ENCODE measurements at regions not wholly inside any gene's neighbourhood (a gene's known extent, or its start where the extent isn't known, plus 50 kb on each side); places are given as distances from the start of the nearest gene placed in this dataset.
A peak's percentile ranks its signal among the peaks of the same experiment; 100 is the strongest.

DNA sequence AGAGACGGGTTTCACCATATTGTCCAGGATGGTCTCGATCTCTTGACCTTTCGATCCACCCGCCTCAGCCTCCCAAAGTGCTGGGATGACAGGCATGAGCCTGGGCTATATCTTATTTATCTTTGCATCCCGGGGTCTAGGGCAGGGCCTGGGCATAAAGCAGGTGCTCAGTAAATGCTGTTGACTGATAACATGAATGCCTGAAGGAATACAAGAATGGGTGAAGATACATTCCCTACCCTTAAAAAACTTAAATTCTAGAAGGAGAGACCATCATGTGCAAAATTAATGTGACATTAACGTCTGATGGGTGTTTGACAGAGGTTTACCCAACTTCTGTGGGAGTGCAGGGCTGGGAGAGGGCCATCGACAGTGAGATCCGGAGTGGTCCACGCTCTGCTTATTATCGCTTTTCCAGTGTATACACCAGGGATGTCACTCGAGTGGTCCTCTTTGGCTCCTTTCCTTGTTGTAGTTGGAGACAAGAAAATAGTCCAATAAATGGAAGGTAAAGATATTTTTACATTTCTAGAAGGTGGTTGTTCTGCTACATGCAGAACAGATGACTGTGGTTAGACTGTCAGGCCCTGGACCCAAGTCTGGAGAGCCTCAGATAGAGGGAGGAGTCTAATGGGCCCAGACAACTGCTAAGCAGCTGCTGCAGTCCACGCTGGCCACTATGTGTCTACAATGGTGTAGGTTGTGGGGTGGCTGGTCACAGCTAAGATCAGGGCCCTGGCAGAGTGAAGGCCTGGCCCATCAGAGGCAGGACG, 131.7 kb downstream of the MYCN start:
- 97% methylated on average over 12 of the region's 13 CpGs for WGBS (ENCODE audit: insufficient coverage)
- H3K9me3 ChIP-seq (ENCODE audit: control insufficient read depth, insufficient read depth, low read length): no peaks in the 10 kb centered on the region
- no peak for DNase-seq (ENCODE audit: low read depth in 4 of 6, low spot score in 6 of 6)
- no peaks in the 10 kb centered on the region for H3K36me3 ChIP-seq (ENCODE audit: control insufficient read depth, insufficient read depth, low read length)
- no peaks in the 10 kb centered on the region for H3K27me3 ChIP-seq (ENCODE audit: control insufficient read depth, insufficient read depth, low read length)
- H3K4me3 ChIP-seq (ENCODE audit: low read depth, low read length): no peak overlapping the region
- H3K27ac ChIP-seq (ENCODE audit: low read depth, low read length): no peak overlapping the region
- peaks cover 19% of the 10 kb centered on the region for H3K4me1 ChIP-seq (ENCODE audit: control insufficient read depth, insufficient read depth, low read length)

DNA sequence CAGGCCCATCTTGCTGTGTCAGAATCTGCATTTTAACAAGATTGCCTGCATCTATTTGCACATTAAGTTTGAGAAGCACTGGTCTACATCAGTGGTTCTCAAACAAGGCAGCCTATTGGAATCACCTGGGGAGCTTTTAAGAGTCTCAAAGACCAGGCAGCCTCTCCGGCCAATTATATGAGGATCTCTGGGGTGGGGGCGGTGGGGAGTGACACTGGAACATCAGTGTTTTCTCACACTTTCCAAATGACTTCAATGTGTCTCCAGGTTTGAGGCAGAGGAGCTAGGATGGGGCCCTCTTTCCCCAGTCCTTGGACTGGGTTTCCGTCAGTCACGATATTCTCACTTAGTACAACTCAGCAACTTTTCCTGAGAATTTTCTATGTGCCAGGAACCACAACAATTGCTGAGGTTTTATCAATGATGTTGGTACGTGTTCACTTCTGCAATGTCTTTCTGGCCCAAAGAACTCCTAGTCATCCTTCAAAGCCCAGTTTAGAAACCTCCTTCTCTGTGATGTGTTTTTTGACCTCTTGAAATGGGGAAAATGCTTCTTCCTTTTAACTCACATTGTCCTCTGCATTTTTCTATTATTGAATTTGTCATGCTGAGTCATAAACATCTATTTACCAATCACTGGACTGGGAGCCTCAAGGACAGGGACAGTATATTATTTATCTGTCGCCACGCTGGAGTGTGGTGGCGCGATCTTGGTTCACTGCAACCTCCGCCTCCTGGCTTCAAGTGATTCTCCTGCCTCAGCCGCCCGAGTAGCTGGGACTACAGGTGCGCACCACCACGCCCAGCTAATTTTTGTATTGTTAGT, 130.9 kb downstream of the MYCN start:
- Histone ChIP-seq H3K9me3 (ENCODE audit: control insufficient read depth, insufficient read depth, low read length) (no peaks in the 10 kb centered on the region), H3K36me3 (ENCODE audit: control insufficient read depth, insufficient read depth, low read length) (no peaks in the 10 kb centered on the region), H3K4me1 (ENCODE audit: control insufficient read depth, insufficient read depth, low read length) (peaks cover 19% of the 10 kb centered on the region), H3K4me3 (ENCODE audit: low read depth, low read length) (no peak overlapping the region), H3K27ac (ENCODE audit: low read depth, low read length) (peak overlapping the region; percentile 90), H3K27me3 (ENCODE audit: control insufficient read depth, insufficient read depth, low read length) (no peaks in the 10 kb centered on the region)
- WGBS (ENCODE audit: insufficient coverage): 90% methylated on average over 7 of the region's 14 CpGs
- DNase-seq (ENCODE audit: low read depth in 4 of 6, low spot score in 6 of 6): no peak

DNA sequence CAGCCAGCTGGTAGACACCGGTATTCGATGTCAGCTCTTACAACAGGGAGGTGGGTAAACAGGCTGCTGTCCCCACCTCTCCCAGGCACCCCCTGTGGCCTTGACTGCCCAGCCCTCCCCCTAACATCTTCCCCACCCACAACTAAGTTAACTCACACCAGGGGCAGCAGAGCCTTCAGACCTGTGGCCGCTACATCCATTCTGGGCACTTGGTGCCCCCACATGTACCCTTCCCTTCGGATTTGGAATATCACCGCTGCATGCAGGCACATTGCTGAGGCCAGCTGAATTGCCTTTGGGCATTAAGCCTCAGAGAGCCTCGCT, 130.3 kb downstream of the MYCN start:
- Histone ChIP-seq H3K27me3 (ENCODE audit: control insufficient read depth, insufficient read depth, low read length) (no peaks in the 10 kb centered on the region), H3K9me3 (ENCODE audit: control insufficient read depth, insufficient read depth, low read length) (no peaks in the 10 kb centered on the region), H3K4me3 (ENCODE audit: low read depth, low read length) (no peak overlapping the region), H3K4me1 (ENCODE audit: control insufficient read depth, insufficient read depth, low read length) (peaks cover 19% of the 10 kb centered on the region), H3K36me3 (ENCODE audit: control insufficient read depth, insufficient read depth, low read length) (no peaks in the 10 kb centered on the region), H3K27ac (ENCODE audit: low read depth, low read length) (peak overlapping the region; percentile 90)
- no peak for DNase-seq (ENCODE audit: low read depth in 4 of 6, low spot score in 6 of 6)
- WGBS (ENCODE audit: insufficient coverage): 65% methylated on average over 6 of the region's 6 CpGs

DNA sequence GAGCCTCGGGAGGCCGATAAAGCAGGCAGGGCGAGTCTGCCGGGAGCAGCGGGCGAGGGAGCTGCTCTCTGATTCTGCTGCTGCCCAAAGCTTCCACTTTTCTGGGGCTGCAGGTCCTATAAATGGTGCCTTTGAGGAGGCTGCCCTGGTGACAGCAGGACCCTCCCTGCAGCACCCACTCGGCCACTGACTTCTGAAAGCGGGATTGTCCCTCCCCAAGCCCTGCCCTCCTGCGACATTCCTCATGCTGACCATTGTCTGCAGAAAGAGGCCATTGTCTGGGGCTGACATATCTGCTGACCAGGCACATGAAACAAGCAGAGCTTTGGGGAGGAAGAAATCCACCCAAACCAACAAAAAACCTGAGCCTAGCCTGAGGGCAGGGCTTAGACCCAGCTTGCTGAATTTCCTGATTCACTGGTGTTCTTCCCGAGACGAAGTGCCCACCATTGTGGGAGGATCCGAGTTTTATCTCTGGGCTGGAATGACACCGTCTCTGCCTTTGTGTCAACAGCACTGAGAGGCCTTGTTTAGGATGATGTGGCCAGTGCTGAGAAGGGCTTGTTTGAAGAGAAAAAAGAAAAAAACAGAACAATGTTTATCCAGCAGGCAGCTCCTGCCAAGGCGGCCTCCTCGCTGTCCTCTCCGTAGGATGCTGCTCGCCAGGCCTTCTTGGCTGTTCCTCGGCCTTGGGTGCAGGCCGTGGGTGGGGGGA, 129.7 kb downstream of the MYCN start:
- DNase-seq (ENCODE audit: low read depth in 4 of 6, low spot score in 6 of 6): peak in 4 of 6 donors; percentile 12 to 72 (median 39)
- H3K9me3 ChIP-seq (ENCODE audit: control insufficient read depth, insufficient read depth, low read length): no peaks in the 10 kb centered on the region
- H3K27me3 ChIP-seq (ENCODE audit: control insufficient read depth, insufficient read depth, low read length): no peaks in the 10 kb centered on the region
- no peaks in the 10 kb centered on the region for H3K36me3 ChIP-seq (ENCODE audit: control insufficient read depth, insufficient read depth, low read length)
- peak overlapping the region; percentile 90 for H3K27ac ChIP-seq (ENCODE audit: low read depth, low read length)
- peaks cover 19% of the 10 kb centered on the region for H3K4me1 ChIP-seq (ENCODE audit: control insufficient read depth, insufficient read depth, low read length)
- no peak overlapping the region for H3K4me3 ChIP-seq (ENCODE audit: low read depth, low read length)
- WGBS (ENCODE audit: insufficient coverage): 26% methylated on average over 18 of the region's 19 CpGs

DNA sequence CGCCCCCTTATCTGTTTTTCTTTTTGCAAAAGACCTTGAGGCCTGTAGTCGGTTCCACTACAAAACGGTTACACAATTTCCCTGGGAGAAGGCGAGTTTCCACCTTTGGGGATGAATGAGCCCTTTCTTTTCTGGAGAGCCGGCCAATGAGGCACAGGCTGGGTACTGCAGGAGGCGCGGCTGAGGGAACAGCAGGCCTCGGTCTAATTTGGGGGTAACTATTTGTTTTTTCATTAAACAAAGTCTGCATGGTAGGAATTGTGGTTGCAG, 129.2 kb downstream of the MYCN start:
- 23% methylated on average over 8 of the region's 8 CpGs for WGBS (ENCODE audit: insufficient coverage)
- no peaks in the 10 kb centered on the region for H3K36me3 ChIP-seq (ENCODE audit: control insufficient read depth, insufficient read depth, low read length)
- DNase-seq (ENCODE audit: low read depth in 4 of 6, low spot score in 6 of 6): peak in 3 of 6 donors; percentile 4 to 67 (median 7)
- H3K27me3 ChIP-seq (ENCODE audit: control insufficient read depth, insufficient read depth, low read length): no peaks in the 10 kb centered on the region
- H3K4me1 ChIP-seq (ENCODE audit: control insufficient read depth, insufficient read depth, low read length): peaks cover 19% of the 10 kb centered on the region
- no peak overlapping the region for H3K4me3 ChIP-seq (ENCODE audit: low read depth, low read length)
- peak overlapping the region; percentile 90 for H3K27ac ChIP-seq (ENCODE audit: low read depth, low read length)
- H3K9me3 ChIP-seq (ENCODE audit: control insufficient read depth, insufficient read depth, low read length): no peaks in the 10 kb centered on the region

DNA sequence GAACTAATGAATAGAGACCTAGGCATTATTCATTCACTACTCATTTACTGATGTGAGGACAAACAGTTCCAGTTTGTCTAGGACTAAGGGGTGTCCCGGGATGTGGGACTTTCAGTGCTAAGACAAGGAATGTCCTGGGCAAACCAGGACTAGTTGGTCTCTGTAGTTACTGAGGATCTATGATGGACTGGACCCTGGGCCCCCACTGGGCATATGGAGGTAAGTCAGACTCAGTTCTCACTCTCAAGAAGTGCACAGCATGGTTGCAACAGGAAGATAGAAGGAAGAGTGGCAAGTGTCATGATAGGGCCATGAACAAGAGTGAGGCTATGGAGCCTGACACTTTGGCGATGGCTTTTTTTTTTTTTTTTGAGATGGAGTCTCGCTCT, 128.2 kb downstream of the MYCN start:
- Histone ChIP-seq H3K36me3 (ENCODE audit: control insufficient read depth, insufficient read depth, low read length) (no peaks in the 10 kb centered on the region), H3K4me3 (ENCODE audit: low read depth, low read length) (no peak overlapping the region), H3K27ac (ENCODE audit: low read depth, low read length) (no peak overlapping the region), H3K9me3 (ENCODE audit: control insufficient read depth, insufficient read depth, low read length) (peaks cover under 1% of the 10 kb centered on the region), H3K4me1 (ENCODE audit: control insufficient read depth, insufficient read depth, low read length) (peaks cover 19% of the 10 kb centered on the region), H3K27me3 (ENCODE audit: control insufficient read depth, insufficient read depth, low read length) (no peaks in the 10 kb centered on the region)
- 100% methylated on average over 1 of the region's 3 CpGs for WGBS (ENCODE audit: insufficient coverage)
- no peak for DNase-seq (ENCODE audit: low read depth in 4 of 6, low spot score in 6 of 6)

DNA sequence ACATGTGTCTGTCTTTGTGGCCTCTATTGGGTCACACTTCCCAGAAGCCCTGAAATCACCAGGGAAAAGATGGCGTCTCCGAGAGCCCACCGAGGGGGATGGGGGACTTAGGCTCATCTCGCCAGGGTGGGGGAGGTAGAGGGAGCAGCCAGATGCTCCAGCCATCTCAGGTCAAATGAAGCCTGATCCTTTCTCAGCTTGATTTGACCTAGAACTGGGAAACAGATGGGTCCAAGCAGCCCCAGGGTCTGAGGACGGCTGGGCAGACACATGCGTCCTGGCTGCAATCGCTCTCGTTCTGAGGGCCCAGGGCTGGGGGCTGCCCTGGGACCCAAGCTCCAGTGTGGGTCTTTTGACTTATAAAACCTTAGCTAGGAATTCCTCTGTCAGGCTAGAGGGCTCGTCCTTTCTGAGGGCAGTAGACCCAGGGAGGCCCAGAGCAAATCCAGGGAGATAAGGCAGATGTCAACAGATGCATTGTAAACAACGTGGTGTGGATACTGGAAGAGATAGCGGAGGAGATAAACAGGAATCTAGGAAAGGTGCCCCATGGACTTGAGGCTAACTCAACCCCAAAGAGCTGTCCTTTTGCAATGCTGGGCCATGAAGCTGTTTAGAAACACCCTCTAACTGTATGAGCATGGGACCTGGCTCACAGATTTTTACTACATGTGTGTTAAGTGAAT, 127.7 kb downstream of the MYCN start:
- DNase-seq (ENCODE audit: low read depth in 4 of 6, low spot score in 6 of 6): no peak
- no peaks in the 10 kb centered on the region for H3K27me3 ChIP-seq (ENCODE audit: control insufficient read depth, insufficient read depth, low read length)
- peaks cover 5% of the 10 kb centered on the region for H3K9me3 ChIP-seq (ENCODE audit: control insufficient read depth, insufficient read depth, low read length)
- 83% methylated on average over 11 of the region's 11 CpGs for WGBS (ENCODE audit: insufficient coverage)
- no peak overlapping the region for H3K27ac ChIP-seq (ENCODE audit: low read depth, low read length)
- no peaks in the 10 kb centered on the region for H3K36me3 ChIP-seq (ENCODE audit: control insufficient read depth, insufficient read depth, low read length)
- H3K4me3 ChIP-seq (ENCODE audit: low read depth, low read length): no peak overlapping the region
- peaks cover 19% of the 10 kb centered on the region for H3K4me1 ChIP-seq (ENCODE audit: control insufficient read depth, insufficient read depth, low read length)

DNA sequence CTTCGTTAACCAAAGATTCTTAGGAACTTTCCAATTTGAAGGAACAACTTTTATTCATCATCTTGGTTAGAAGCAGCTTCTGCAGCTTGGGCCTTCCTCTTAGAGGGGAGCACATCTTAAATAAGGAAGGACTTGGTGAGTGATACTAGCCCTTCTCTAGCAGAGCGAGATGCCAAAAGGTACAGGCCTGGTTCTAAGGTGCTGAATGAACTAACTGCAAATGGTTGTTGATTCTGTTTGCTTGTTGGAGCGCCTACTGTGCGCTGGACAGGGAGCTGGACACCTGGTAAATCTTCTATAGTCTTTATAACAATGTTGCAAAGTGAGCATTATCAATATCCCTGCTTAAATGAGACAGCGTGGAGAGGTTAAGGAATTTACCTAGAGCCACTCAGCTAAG, 127.1 kb downstream of the MYCN start:
- H3K27ac ChIP-seq (ENCODE audit: low read depth, low read length): no peak overlapping the region
- DNase-seq (ENCODE audit: low read depth in 4 of 6, low spot score in 6 of 6): no peak
- H3K36me3 ChIP-seq (ENCODE audit: control insufficient read depth, insufficient read depth, low read length): no peaks in the 10 kb centered on the region
- H3K9me3 ChIP-seq (ENCODE audit: control insufficient read depth, insufficient read depth, low read length): peaks cover 9% of the 10 kb centered on the region
- WGBS (ENCODE audit: insufficient coverage): 100% methylated on average over 1 of the region's 5 CpGs
- no peaks in the 10 kb centered on the region for H3K27me3 ChIP-seq (ENCODE audit: control insufficient read depth, insufficient read depth, low read length)
- H3K4me3 ChIP-seq (ENCODE audit: low read depth, low read length): no peak overlapping the region
- peaks cover 19% of the 10 kb centered on the region for H3K4me1 ChIP-seq (ENCODE audit: control insufficient read depth, insufficient read depth, low read length)

DNA sequence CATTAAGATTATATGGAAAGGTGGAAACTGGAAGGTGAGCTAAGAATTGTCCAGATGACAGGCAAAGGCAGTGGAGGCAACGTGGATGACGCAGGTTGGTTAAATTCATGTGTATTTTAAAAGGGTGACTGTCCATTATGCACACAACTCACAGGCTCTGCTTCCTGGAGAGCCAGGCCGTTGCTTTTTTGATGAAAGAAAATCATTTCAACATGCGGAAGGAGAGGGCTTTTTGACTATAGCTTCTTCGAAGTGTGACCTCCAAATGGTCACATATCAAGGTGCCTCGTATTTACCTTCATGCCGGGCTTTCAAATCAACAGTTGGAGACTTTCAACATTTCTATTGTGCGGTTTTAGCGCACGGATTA, 126.7 kb downstream of the MYCN start:
- H3K4me1 ChIP-seq (ENCODE audit: control insufficient read depth, insufficient read depth, low read length): peaks cover 19% of the 10 kb centered on the region
- H3K27me3 ChIP-seq (ENCODE audit: control insufficient read depth, insufficient read depth, low read length): no peaks in the 10 kb centered on the region
- H3K36me3 ChIP-seq (ENCODE audit: control insufficient read depth, insufficient read depth, low read length): no peaks in the 10 kb centered on the region
- H3K9me3 ChIP-seq (ENCODE audit: control insufficient read depth, insufficient read depth, low read length): peaks cover 9% of the 10 kb centered on the region
- no peak overlapping the region for H3K4me3 ChIP-seq (ENCODE audit: low read depth, low read length)
- H3K27ac ChIP-seq (ENCODE audit: low read depth, low read length): no peak overlapping the region
- DNase-seq (ENCODE audit: low read depth in 4 of 6, low spot score in 6 of 6): no peak
- 86% methylated on average over 9 of the region's 10 CpGs for WGBS (ENCODE audit: insufficient coverage)

Data from spinal cord (tissue), 9 donors.